GM23338 (cell line): ENCODE measurements at regions not wholly inside any gene's neighbourhood (a gene's known extent, or its start where the extent isn't known, plus 50 kb on each side); places are given as distances from the start of the nearest gene placed in this dataset.

Experiments
- ATAC-seq: fragments of 200-7000 bp; cut with Tn5 transposase; 3 replicates; pipeline ENCODE4 v1.9.1; 2020
- DNase-seq: peaks from one replicate; pipeline ENCODE4 v3.0.0-alpha.2; 2015; ENCODE audit warnings: low spot score
- H2AFZ ChIP-seq: fragments of 200-600 bp; sonication (generic); 2 replicates; pipeline ENCODE4 v1.8.0; 2016; ENCODE audit warnings: antibody characterized with exemption, mild to moderate bottlenecking, moderate library complexity
- H3F3A ChIP-seq: fragments of 200-600 bp; sonication (generic); replicated peaks from 2 replicates; pipeline ENCODE4 v1.8.0; 2017; ENCODE audit warnings: antibody characterized with exemption, mixed run types, low read depth
- H3K27ac ChIP-seq: fragments of 200-600 bp; sonication (generic); 2 replicates; pipeline ENCODE4 v1.6.1; 2016; ENCODE audit warnings: low read depth
- H3K27me3 ChIP-seq: fragments of 200-600 bp; sonication (generic); 2 replicates; pipeline ENCODE4 v1.8.0; 2016; ENCODE audit warnings: mild to moderate bottlenecking, mixed run types, moderate library complexity; ENCODE audit not compliant: insufficient read depth
- H3K36me3 ChIP-seq: fragments of 200-600 bp; sonication (generic); 2 replicates; pipeline ENCODE4 v1.8.0; 2016; ENCODE audit warnings: mild to moderate bottlenecking; ENCODE audit not compliant: insufficient read depth
- H3K4me1 ChIP-seq: fragments of 200-600 bp; sonication (generic); 2 replicates; pipeline ENCODE4 v1.8.0; 2016; ENCODE audit warnings: mild to moderate bottlenecking, moderate library complexity; ENCODE audit not compliant: insufficient read depth
- H3K4me2 ChIP-seq: fragments of 200-600 bp; sonication (generic); 2 replicates; pipeline ENCODE4 v1.7.1; 2017; ENCODE audit warnings: mixed run types
- H3K4me3 ChIP-seq: fragments of 200-600 bp; sonication (generic); 2 replicates; pipeline ENCODE4 v1.6.1; 2016; ENCODE audit warnings: mixed run types
- H3K79me2 ChIP-seq: fragments of 200-600 bp; sonication (generic); replicated peaks from 2 replicates; pipeline ENCODE4 v1.8.0; 2017; ENCODE audit warnings: mild to moderate bottlenecking; ENCODE audit not compliant: insufficient read depth
- H3K9me2 ChIP-seq: fragments of 200-600 bp; sonication (generic); 2 replicates; pipeline ENCODE4 v1.8.0; 2017; ENCODE audit not compliant: insufficient read depth
- H4K20me1 ChIP-seq: fragments of 200-600 bp; sonication (generic); replicated peaks from 2 replicates; pipeline ENCODE4 v1.8.0; 2017; ENCODE audit warnings: mild to moderate bottlenecking; ENCODE audit not compliant: insufficient read depth
- H3K27ac Mint-ChIP-seq: 2 replicates; pipeline ENCODE4 v1.8.0; 2020; ENCODE audit warnings: inconsistent platforms, mild to moderate bottlenecking, moderate library complexity, mixed read lengths
- H3K27me3 Mint-ChIP-seq: 3 replicates; pipeline ENCODE4 v1.8.0; 2022; ENCODE audit warnings: low read depth, mild to moderate bottlenecking, moderate library complexity, mixed read lengths, inconsistent platforms; ENCODE audit not compliant: insufficient read depth, poor library complexity
- H3K36me3 Mint-ChIP-seq: 3 replicates; pipeline ENCODE4 v1.8.0; 2021; ENCODE audit warnings: low read depth, mild to moderate bottlenecking, inconsistent platforms, moderate library complexity, mixed read lengths
- H3K4me1 Mint-ChIP-seq: 3 replicates; pipeline ENCODE4 v1.8.0; 2020; ENCODE audit warnings: mild to moderate bottlenecking, inconsistent platforms, mixed read lengths
- H3K4me3 Mint-ChIP-seq: 3 replicates; pipeline ENCODE4 v1.8.0; 2021; ENCODE audit warnings: moderate library complexity, mild to moderate bottlenecking, inconsistent platforms, mixed read lengths
- H3K9me3 Mint-ChIP-seq: 3 replicates; pipeline ENCODE4 v1.8.0; 2020; ENCODE audit warnings: moderate library complexity, mild to moderate bottlenecking, inconsistent platforms, mixed read lengths
- CREB1 ChIP-seq: fragments of 250-450 bp; sonication (Bioruptor Pico); IDR thresholded peaks from 2 replicates; pipeline ENCODE4 v1.5.0; 2020; ENCODE audit warnings: low read depth, mild to moderate bottlenecking, moderate library complexity
- EZH2 ChIP-seq: fragments of 200-600 bp; sonication (generic); IDR thresholded peaks from one replicate; pipeline ENCODE4 v1.8.0; 2017; ENCODE audit warnings: antibody characterized with exemption, mild to moderate bottlenecking, low read depth; ENCODE audit not compliant: unreplicated experiment
- JUNB ChIP-seq: IDR thresholded peaks from one replicate; pipeline ENCODE4 v1.6.1; 2016; ENCODE audit warnings: antibody characterized with exemption; ENCODE audit not compliant: unreplicated experiment
- POLR2AphosphoS5 ChIP-seq: IDR thresholded peaks from 2 replicates; pipeline ENCODE4 v1.6.1; 2016; ENCODE audit warnings: antibody characterized with exemption, low read depth
- REST ChIP-seq: IDR thresholded peaks from one replicate; pipeline ENCODE4 v1.6.1; 2018; ENCODE audit warnings: antibody characterized with exemption; ENCODE audit not compliant: unreplicated experiment
- STAT1 ChIP-seq: IDR thresholded peaks from one replicate; pipeline ENCODE4 v1.6.1; 2016; ENCODE audit warnings: antibody characterized with exemption; ENCODE audit not compliant: unreplicated experiment
- ZNF114 ChIP-seq: fragments of 250-450 bp; sonication (Bioruptor Pico); IDR thresholded peaks from 2 replicates; pipeline ENCODE4 v1.5.0; 2020; ENCODE audit warnings: mild to moderate bottlenecking, moderate library complexity
- ZNF462 ChIP-seq: fragments of 250-450 bp; sonication (Bioruptor Pico); IDR thresholded peaks from 2 replicates; pipeline ENCODE4 v1.5.0; 2020; ENCODE audit warnings: mild to moderate bottlenecking, moderate library complexity
- TF ChIP-seq, protein P1 (sequence below): IDR thresholded peaks from 2 replicates; pipeline ENCODE4 v1.6.1; 2016; ENCODE audit warnings: antibody characterized with exemption

- no peak for TF ChIP-seq ZNF462 (CRISPR knock-in tag)
- no peak for TF ChIP-seq CREB1
- TF ChIP-seq ZNF114 (CRISPR knock-in tag), result no peak
- TF ChIP-seq REST, result no peak
- no peak for TF ChIP-seq POLR2AphosphoS5
Measured at GRCh38 chr3:68666429-68667136, 265.8 kb downstream of the TAFA4 start (continued).

- Mint-ChIP-seq H3K9me3 (no peaks in the 10 kb centered on the region), H3K27me3 (no peaks in the 10 kb centered on the region), H3K36me3 (no peaks in the 10 kb centered on the region), H3K27ac (no peak overlapping the region), H3K4me1 (peaks cover 11% of the 10 kb centered on the region), H3K4me3 (no peak overlapping the region)
- H3K79me2 ChIP-seq, result no peaks in the 10 kb centered on the region
- H4K20me1 ChIP-seq, result no peaks in the 10 kb centered on the region
- DNase-seq (no peak), ATAC-seq (no peak)
- H2AFZ ChIP-seq, result peak overlapping the region; percentile 69; the same call in 1 of the 2 replicates
- H3F3A ChIP-seq, result no peaks in the 10 kb centered on the region
- H3K9me2 ChIP-seq, result no peaks in the 10 kb centered on the region
- no peak overlapping the region for H3K4me3 ChIP-seq
- H3K27ac ChIP-seq, result no peak overlapping the region
- peaks cover 18% of the 10 kb centered on the region for H3K4me1 ChIP-seq
- no peaks in the 10 kb centered on the region for H3K27me3 ChIP-seq
- H3K36me3 ChIP-seq, result no peaks in the 10 kb centered on the region
- no peak overlapping the region for H3K4me2 ChIP-seq
- TF ChIP-seq CREB1 (no peak), STAT1 (no peak), REST (no peak), EZH2 (no peak), JUNB (no peak), ZNF114 (CRISPR knock-in tag) (no peak)
- TF ChIP-seq, protein P1, sequence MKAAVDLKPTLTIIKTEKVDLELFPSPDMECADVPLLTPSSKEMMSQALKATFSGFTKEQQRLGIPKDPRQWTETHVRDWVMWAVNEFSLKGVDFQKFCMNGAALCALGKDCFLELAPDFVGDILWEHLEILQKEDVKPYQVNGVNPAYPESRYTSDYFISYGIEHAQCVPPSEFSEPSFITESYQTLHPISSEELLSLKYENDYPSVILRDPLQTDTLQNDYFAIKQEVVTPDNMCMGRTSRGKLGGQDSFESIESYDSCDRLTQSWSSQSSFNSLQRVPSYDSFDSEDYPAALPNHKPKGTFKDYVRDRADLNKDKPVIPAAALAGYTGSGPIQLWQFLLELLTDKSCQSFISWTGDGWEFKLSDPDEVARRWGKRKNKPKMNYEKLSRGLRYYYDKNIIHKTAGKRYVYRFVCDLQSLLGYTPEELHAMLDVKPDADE, result no peak
Measured at GRCh38 chr3:68664276-68664675, 268.1 kb downstream of the TAFA4 start.
